GM19043 (cell line): ENCODE measurements at regions not wholly inside any gene's neighbourhood (a gene's known extent, or its start where the extent isn't known, plus 50 kb on each side); places are given as distances from the start of the nearest gene placed in this dataset.

Experiments used
- ATAC-seq: cut with Tn5 transposase; IDR thresholded peaks from one replicate; pipeline ENCODE4 v1.9.1; 2021; ENCODE audit warnings: low read depth; ENCODE audit not compliant: unreplicated experiment

DNA sequence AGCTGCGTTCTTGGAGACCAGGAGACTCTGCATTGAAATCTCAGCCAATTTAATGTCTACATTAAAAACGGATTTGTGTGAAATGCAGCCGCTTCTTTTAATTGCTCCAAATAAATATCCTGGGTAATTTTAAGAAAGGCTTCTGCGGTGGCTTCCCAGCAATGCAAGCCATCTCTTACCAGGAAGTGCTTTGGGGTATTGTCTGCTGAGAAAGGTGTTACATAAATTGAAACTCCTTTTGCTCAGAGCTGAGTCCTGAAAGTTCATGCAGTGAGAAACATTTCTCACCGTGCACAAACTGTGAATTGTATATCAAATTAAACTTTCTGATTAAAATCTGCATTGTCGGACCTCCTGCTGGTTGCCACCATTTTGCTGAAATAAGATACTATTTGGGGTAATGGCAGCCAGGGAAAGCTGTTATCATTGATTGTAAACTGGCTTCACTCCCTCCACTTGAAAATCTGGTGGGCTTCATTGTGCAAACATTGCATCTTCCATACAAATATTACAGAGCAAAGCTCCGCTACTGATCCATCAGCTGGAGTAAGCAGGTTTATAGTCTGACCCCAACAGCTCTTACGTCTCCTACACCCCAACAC is 59.5 kb downstream of the ZIC5 start:
- no peak for ATAC-seq

DNA sequence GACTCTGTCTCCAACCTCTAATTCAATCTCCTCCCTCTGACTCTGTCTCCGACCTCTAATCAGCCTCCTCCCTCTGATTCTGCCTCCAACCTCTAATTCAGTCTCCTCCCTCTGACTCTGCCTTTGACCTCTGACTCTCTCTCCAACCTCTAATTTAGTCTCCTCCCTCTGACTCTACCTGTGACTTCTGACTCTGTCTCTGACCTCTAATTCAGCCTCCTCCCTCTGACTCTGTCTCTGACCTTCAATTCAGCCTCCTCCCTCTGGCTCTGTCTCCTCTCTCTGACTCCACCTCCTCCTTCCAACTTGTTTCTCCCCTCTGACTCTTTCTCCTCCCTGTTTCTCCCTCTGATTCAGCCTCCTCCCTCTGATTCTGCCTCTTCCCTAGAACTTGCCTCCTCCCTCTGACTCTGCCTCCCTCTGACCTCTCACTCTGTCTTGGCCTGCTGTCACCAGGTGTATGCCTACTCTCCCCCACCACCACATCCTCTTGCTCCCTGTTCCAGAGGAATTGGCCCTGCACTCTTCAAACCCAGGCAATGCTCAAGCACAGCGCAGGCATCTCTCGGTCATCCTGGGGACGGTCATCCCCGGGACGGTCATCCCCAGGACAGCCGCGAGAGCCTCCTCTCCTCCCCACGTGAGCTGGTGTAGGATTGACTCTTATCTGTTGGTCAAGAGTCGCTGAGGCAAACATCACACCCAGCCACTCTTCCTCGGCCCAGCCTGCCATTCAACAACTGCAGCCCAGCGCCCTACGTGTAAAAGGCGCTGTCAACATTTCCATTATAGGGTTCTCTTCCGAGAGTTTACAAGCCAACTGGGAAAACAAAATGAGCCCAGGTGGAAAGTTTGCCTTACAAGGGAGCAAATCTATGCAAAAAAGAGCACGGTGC is 60.2 kb downstream of the ZIC5 start:
- ATAC-seq, result no peak

DNA sequence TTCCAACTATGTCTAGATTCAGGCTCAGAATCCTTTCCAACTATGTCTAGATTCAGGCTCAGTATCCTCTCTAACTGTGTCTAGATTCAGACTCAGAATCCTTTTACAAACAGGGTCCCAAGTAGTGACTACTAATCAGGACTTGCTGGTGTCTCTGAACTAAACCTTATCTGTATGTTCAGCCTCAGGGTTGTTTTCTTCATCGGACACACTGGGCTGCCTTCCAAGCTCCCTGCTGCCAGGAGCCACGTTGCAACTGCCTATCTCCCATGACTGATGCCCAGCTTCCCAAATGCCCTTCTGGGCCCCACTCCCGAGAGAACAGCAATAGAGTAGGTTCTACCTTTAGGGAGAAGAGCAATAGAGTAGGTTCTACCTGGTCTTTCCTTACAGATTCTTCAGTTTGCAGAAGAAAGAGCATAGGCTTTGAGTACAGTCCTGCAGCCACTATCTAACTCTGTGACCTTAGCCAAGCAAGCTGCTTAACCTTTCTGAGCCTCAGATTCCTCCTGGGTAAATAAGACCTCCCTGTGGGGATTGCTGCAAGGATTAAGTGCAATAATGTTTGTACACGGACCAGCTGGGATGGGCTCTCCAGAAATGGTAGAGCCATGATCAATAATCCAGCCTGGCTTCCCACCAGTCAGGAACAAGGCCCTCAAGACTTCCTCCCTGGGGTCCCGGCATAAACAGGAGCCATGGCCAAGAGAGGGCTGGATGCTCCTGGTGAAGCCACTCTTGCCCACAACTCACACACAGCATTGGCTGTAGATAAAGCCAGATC is 61.5 kb downstream of the ZIC5 start:
- no peak for ATAC-seq

DNA sequence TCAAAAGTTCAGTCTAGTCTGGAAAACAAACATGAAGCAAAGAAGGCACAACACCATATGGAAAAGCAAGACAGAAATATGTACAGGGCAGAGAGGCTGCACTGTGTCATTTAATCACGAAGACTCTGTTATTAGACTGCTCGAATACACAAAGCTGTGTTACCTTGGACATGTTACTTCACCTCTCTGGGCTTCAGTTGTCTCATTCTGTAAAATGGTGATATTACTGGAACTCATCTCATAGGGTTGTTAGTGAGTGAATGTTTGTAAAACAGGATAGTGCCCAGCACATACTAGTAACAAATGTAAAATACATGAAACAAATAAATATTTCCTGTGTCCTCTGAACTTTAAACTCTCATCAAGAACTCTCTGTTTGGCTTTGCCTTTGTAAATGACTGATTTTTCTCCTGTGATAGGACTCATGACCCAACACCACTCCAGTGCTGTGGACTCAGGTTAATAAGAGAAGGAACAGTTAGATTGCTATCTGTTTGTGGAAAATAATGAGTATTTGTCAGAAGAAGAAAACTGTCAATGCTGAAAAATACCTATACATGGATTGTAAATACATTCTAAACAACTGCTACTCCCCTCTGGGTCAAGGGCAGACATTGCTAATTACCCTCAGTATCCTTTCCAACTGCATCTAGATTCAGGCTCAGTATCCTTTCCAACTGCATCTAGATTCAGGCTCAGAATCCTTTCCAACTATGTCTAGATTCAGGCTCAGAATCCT is 62.3 kb downstream of the ZIC5 start:
- no peak for ATAC-seq

DNA sequence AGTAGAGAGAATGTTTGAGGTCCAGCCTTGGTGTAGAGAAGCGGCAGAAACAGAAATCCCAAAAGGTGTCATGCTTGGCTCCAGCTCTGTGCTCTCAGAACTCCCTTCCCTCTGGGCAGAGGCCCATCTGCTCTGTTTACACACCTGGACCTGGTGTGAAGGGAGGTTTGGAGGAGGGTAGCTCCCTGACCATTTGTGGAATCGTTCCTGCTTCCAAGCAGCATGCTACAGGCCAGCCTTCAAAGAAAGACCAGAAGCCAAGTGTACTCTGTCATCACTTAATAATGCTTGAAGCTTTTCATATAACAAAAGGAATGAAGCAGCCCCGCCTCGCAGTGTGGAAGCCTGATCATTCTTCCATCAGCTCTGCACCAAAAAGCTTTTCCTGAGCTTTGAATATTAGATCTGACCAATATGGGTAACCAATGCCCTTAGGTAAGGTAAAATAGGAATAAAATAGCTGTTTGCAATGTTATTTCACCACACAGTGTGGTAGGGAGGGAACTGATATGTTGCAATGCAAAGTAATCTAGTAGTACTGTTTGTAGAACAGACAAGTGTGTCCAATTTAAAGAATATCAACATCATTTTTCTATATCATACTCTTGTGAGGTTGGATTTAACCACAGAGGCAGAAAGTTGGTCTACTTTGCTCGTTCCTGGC is 63.3 kb downstream of the ZIC5 start:
- ATAC-seq, result no peak

DNA sequence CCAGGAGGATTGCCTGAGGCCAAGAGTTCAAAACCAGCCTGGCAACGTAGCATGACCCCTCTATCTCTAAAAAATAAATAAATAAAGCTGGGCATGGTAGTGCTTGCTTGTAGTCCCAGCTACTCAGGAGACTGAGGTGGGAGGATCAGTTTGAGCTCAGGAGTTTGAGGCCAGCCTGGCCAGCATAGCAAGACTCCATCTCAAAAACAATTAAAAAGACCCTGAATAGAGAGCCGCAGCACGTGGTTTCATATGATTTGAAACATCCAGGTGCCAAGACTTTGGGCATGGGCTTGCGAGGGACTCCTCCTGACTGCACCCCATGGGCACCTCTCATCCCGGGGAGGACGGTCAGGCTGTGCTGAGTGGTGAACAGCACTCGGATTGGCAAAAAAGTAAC is 63.9 kb downstream of the ZIC5 start:
- no peak for ATAC-seq

DNA sequence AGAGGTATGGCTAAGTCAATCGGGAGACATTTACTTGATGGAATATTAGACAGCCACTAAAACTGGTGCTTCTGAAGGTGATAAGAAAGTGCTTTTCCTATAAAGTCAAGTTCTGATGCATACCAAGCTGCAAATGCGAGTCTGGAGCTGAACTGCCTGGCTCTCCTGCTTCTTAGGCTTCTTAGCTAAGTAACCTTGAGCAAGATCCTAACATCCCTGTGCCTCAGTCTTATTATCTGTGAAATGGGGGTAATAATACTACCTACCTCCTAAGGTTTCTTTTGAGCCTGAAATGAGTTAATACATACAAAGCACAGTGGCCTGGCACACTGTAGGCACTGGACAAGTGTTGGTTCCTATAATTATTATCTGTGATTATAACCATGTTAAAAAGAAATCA is 64.5 kb downstream of the ZIC5 start:
- no peak for ATAC-seq

DNA sequence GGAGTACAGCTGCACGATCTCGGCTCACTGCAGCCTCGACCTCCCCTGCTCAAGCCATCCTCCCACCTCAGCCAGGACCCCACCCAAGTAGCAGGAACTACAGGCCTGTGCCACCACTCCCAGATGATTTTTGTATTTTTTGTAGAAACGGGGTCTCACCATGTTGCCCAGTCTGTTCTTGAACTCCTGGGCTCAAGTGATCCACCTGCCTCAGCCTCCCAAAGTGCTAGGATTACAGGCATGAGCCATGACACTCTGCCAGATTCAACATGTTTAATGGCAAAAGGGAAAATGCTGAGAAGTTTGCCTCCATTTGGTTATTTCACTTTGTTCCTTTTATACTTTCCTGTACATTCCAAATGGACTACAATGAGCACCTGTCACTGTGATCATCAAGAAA is 65.8 kb downstream of the ZIC5 start:
- ATAC-seq, result no peak

DNA sequence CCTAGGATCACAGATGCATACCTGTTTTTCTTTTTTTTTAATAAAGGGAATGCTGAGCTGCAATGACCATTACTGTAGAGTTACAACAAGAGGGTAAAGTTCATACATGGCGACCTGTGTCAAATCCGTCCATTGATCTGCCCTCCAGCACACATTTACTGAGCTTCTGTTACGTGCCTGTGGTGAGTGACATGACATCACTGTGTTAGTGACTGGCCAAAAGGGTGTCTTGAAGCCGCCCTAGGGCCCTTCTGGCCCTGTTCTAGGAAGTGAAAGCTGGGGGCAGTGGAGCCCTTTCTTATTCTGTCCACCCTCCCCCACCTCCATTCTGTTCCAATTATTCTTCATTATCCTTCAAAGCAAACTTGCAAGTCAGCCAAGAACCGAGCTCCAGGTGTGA is 66.3 kb downstream of the ZIC5 start:
- ATAC-seq, result no peak

DNA sequence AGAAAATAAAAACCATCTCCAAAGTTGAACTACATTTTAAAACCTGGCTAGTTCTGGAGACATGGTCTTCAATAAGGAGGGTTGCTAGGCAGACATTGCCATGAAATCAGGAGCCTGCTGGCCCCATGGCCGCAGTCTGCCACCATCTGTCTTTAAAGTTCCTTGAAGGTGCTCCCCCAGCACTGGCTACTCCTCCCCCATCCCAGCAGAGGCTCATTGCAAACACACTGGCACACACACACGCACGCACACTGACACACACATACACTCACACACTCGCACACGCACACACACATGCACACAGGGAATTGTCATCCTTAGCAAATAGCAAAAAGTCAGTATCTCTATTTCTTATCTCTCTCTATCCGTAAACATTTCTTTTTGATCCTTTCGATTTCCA is 68.4 kb downstream of the ZIC5 start:
- no peak for ATAC-seq

DNA sequence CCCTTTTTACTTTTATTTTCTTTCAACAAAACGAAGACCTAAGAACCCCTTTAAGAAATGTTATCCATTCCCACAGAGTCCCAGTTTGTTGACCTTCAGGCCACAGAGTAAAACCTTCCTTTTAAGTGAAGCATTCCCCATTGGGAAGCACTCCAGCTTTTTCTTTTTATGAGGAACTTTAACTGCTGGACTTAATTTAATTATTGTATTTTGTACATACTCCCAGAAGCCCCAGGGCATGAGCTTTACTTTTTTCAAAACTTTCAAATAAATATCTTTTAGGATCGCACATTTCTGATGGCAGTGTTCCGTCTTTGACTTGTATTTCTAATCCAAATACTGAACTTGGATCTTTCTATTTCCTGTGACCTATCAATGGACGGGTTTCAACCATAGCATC is 68.9 kb downstream of the ZIC5 start:
- ATAC-seq, result no peak

DNA sequence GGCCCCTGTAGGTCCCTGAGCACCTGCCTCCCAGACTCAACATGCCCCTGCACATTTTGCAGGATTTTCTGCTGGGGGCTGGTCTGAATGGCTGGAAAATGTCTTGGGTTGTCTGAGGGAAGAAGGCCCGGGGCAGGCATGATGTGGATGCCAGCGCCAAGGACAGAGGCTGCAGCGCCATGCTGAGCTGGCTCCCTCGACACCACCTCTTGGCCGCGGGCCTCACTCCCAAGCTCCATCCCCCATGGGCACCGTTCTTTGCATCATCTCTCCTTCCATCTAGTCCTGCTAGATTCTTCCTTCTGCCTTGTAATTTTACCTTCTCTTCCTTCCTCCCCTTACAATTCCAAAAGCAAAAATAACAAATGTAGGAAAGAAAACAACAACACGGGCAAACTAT is 70.6 kb downstream of the ZIC5 start:
- ATAC-seq, result no peak

DNA sequence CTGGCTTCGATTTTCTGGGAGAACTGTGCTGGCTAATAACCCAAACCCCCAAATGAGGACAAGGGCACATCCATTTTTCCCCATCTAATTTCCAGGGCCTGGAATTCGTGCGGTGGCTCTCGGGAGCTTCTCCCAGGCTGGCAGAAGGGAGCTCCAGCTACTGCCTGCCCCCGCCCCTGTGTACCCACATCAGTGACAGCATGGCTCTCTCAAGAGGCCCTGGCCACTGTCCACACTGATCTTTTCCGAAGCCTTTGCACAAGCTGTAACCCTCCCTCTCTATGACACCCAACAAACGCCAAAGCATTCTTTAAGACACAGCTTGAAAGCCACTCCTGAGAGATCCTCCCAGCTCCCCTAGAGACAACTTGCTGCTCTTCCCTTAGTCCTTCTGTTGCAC is 73.1 kb downstream of the ZIC5 start:
- ATAC-seq, result no peak

DNA sequence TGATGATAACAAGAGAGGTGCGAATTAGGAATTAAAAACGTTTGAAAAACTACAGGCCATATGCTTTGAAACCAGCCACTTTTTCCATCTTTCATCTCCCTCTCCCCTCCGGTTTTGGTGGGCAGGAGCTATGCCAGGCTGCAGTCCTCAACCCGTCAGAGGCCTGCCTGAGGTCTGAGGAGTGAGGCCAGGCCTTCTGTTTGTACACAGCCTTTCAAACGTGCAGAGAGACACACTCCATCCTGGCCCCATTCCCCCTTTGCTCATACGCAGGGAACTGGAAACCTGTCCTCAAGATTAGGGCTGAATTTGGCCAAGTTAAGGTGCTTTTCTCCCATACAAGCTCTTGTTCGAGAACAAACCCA is 74.5 kb downstream of the ZIC5 start:
- no peak for ATAC-seq

DNA sequence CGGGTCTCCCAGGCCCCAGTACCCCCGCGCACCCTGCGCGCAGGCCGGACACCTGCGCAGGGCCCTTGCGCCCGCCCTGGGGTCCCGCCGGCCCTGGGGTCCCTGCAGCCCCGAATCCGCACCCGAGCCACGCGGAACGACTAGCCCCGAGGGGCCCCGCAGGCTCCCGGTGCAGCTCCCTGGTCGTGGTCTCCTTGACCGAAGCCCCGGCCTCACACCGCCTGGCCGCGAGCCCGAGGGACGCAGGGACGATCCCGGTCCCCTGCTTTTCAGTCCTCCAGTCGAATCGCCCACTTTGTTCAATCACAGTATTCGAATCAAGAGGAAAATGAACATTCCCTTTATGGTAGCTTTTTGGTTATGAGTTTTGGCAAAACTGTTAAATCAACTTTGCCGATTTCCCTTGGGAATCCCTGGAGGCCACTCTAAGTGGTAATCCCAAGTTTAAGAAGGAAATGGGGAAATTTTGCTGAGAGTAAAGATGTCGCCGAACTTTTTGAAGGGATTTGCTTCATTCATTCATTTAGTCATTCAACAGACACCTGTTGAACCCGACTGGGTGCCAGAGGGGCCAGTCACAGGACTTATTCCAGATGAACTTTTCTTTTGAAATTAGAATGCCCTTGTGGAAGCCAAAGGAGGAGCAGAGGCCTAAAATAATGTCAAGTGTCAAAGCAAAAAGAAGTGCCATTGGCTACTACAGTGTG is 75.0 kb downstream of the ZIC5 start:
- ATAC-seq, result no peak

DNA sequence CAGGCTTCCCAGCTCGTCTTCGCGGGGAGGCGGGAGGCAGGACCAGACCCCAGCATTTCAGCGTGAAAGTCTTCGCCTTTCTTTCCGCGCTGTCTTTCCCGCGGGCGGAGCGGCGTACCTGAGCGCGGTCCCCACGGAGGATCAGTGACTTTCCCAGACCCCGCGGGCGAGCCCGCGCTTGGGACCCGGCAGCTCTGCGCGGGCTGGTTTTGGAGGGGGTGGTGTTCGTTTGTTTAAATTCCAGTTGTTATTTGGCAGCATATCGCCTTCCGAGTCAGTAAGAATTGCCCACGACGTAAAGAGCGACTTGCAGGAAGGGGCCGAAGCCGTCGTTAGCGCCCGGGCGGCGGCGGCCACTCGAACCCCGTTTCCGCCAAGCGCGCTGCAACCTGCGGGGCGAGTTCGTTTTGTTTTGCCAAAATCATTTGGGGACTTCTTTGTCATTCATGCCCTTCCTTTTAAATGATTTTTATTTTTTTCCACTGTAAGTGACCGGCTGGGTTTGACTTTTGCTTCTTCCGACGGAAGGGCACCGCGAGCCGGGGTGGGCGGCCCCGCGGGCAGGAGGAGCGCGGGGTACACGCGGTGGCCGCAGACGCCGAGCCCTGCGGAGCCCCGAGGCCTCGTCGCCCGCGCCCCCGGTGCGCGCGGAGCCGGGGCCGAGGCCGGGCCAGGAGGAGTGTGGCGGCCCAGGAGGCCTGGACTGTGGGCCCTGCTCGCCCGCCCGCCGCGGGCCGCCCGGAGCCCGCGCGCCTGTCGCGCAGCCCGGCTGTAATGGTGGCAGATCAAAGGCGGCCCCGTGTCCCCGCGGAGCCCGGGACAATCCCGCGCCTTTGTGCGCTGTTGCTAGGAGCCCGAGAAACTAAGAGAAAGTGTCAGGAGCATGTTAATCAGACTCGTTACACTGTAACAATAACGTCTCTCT is 75.9 kb downstream of the ZIC5 start:
- no peak for ATAC-seq

DNA sequence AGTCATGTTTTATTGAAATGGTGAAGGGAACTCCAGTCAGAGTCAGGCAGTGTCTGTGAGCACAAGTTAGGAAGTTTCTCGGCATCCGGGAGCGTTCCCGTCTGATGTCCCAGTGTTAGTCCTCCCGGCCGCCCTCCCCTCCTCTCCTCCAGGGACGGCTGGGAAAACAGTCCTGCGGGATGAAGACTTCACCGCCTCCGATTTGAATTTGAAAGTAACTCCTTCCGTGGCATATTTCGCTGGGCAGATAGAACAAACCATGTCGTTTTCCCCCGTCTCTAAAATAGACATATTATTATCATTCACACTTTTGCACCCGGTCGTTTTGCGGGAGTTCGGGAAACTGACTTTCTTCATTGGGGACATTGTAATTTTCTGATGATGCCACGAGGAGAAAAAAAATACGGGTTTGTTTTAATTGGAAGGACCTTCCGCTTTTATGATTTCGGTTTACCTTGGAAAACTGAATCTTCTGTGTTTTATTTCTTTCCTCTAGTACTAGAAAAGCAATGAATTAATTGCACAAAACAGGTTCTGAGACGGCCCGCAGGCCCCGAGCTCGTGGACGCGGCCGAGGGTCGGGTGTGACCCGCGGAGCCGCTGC is 76.6 kb downstream of the ZIC5 start:
- ATAC-seq, result no peak

DNA sequence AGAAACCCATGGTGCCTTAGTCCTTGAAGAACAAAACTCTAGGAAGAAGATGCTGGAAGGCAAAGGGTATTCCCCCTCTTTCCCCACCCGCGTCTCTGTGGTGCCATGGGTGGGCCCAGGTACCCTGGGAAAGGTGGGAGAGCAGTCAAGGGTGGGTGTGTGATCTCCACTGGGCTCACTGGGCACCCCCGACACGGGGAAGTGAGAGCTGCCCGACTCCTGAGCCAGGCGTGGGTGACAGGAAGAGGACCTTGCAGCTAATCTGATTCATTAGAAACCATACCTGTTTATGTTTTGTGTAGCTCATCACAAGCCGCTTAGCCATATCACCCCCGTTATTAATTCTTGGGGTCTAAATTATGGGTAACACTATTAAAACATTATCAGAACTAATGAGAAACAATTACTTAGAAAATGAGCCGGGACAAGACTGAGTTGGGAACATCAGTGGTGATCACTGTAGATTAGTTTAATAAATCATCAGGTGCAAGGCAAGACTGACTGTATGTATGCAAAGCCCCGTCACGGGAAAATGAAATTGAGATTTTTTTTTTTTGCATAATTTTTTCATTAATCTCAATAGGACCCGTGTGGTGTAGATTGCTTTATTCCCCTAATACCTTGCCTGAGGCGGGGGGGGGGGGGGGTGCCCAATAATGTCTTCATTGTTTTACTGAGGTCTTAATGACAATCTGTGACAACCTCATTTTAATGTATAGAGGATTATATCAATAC is 77.3 kb downstream of the ZIC5 start:
- no peak for ATAC-seq
